HG02938 (cell line): ENCODE measurements at regions not wholly inside any gene's neighbourhood (a gene's known extent, or its start where the extent isn't known, plus 50 kb on each side); places are given as distances from the start of the nearest gene placed in this dataset.

ENCODE experiments used
- ATAC-seq: cut with Tn5 transposase; IDR thresholded peaks from one replicate; pipeline ENCODE4 v1.9.1; 2021; ENCODE audit warnings: mild to moderate bottlenecking, moderate library complexity; ENCODE audit not compliant: unreplicated experiment

DNA sequence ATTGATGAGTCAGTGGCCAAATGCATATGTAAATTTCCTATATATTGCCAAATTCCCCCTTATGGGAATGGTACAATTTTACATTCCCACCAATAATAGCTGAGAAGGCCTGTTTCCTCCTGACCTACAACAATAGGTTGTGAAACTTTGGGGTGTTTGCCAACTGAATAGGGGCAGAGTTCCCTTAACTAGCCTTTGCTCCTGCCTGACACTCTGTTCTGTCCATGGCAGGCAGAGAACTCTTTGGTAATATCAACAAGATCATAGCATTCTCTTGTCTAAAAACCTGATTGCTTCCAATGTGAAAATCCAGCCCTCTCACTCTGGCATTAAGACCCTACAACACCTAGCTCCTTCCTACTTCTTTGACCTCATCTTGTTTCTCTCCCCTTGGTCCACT lies 149.7 kb downstream of the HAPSTR1 start:
- no peak for ATAC-seq

DNA sequence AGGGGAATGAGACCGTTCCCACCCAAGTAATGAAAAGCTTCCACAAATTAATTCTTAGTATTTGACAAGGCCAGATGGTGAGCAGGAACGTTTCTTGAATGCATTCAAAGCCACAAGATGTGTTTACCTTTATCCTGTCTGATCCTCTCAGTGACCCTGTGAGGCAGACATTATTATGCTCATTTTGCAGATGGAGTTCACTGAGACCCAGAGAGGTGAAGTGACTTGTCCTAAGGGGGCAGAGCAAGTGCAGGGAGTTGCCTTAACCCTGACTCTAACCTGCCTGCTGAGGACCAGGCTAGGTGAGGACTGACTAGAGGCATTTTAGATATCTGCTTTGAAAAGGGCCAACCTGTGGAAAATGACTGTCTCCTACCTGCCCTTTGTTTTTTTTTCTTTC lies 156.7 kb downstream of the HAPSTR1 start:
- no peak for ATAC-seq

- ATAC-seq: no peak
Observed at GRCh38 chr16:9249534-9249933, 158.1 kb downstream of the HAPSTR1 start.

GRCh38 chr16:9251026-9251425 lies 159.6 kb downstream of the HAPSTR1 start:
- ATAC-seq: no peak

GRCh38 chr16:9254863-9255262 lies 163.4 kb downstream of the HAPSTR1 start:
- ATAC-seq: no peak

DNA sequence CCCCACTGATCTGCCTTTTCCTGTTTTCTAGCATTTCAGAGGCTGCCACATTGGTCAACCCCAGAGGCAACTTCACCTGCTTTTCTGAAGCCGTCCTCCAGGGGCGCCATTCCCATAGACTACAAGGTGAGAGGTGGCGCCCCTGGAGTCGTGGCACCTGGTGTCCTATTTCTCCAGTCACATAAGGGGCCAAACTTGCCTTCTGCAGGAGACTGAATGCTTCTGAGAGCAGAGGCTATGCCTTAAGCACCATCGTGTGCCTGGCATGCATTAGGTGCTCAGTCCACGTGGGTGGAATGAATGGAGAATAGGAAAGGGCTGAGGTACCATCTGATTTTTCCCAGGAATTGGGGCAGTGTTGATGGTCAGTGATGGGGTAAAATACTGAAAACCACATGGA lies 164.8 kb downstream of the HAPSTR1 start:
- no peak for ATAC-seq

DNA sequence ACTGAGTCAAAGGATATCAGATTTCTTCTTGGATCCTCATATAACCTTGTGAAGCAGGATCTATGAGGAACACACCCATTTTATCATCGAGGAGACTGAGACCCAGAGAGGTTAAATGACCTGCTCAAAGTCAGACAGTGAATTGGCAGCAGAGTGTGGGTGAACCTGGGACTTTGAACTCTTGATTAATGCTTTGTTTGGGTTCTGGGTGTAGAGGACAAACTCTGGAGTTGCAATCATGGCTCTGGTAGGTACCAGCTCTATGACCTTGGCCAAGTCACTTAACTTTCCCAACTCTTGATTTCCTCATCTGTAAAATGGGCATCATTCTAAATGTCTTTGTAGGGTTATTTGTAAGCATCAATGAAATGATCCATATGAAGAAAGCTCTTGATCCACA lies 166.4 kb downstream of the HAPSTR1 start:
- no peak for ATAC-seq

DNA sequence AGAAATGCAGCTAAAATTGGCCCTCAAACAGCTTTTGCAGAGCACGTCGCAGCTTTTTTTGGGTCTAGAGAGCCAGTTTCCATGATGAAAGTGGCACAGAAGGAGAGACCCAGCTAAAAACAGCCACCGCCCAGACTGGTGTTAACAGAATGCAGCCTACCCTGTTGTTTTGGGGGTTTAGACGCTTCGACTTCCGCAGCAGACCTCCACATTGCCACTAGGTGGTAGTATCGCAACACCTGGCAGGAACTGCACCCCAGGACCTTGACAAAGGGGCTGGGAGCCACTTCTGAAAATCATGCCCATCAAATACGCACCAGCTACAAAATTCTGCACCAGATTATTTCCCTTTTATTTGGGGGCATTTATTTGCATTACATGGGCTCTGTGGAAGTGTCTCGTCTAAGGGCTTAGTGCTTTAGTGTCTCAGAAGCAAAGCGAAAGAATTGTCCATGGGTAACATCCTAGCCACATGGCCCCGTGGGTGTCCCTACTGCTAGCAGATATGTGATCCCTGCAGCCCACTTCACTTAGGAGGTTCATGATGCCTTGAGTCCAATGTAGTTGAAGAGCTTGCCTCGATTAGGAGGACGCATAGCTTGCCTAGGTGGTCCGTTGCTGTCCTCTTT lies 167.1 kb downstream of the HAPSTR1 start:
- ATAC-seq: no peak

GRCh38 chr16:9259914-9260608 lies 168.6 kb downstream of the HAPSTR1 start:
- no peak for ATAC-seq

DNA sequence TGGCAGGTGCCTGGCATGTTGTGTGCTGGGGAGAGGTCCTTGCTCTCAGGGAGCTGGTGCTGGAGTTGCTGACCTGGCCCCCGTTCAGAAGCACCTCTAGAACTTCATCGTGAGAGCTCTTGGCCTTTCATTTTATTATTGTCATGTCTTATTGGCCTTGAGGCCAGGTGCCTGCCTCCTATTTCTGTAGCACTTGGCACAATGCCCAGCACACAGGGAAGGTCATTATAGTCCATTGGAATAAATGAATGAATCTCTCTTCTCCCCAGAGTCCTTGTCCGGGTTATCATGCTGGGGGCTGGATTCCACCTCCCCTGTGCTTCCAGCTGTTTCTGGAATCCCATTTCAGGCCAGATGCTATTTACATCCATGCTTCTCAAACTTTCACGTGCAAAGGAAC lies 169.2 kb downstream of the HAPSTR1 start:
- no peak for ATAC-seq

DNA sequence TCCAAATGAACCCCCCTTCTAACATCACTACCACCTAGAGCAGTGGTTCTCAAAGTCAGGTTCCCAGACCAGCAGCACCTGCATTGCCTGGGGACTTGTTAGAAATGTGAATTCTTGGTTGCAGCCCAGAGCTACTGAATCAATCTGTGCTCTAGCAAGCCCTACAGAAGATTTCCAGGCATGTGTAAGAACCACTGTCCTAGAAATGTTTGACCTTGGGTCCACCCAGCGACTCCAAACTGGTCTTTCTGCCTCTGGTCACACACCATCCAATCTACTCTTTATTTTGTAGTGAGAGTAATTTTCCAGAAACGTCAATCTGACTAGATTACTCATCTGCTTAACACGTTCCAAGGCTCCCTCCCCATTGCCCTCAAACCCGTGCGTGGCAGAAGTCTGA lies 169.9 kb downstream of the HAPSTR1 start:
- ATAC-seq: no peak

DNA sequence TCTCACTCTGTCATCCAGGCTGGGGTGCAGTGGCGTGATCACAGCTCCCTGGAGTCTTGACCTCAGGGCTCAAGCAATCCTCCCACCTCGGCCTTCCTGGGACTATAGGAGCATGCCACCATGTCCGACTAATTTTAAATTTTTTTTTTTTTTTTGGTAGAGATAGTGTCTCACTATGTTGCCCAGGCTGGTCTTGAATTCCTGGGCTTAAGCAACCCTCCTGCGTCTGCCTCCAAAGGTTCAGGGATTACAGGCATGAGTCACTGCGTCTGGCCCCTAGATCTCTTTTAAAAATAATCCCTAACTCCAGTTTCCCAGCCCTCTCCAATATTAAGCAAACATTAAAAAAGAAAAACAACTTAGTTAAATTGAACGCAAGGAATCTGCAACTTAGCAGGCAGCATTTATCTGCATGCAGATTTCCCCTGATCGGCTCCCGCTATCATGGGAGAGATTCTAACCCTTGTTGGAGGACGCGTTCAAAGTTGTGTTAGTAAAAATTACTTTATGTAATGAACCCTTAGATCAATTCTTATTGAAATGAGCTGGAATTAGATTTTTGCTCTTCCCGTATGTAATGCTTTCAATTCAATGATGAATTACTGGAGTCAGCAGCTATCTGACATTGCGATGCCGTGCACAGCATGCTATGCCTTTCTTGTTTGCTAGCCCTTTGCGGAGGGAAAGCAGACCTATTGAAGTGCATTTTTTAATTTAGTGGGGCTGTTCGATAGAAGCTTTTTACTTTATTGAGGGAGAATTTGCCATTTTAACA lies 171.7 kb downstream of the HAPSTR1 start:
- no peak for ATAC-seq

DNA sequence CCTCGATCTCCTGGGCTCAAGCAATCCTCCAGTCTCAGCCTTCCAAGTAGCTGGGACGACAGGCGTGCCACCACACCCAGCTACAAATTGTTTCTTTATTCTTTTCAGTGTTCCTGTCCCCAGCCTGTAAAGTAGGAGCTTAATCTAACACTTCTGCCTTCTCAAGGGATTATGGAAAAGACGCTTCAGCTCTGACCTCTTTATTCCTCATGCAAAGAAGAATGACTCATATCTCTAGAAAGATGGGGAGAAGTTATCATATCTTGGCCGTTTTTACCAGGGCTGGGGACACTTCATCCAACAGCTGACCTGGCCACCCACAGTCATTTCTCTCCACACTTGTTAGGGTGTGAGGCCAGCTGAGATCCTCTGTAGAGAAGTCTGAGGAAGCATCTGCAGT lies 172.6 kb downstream of the HAPSTR1 start:
- ATAC-seq: no peak

- ATAC-seq: no peak
Observed at GRCh38 chr16:9268446-9268845, 177.0 kb downstream of the HAPSTR1 start.

DNA sequence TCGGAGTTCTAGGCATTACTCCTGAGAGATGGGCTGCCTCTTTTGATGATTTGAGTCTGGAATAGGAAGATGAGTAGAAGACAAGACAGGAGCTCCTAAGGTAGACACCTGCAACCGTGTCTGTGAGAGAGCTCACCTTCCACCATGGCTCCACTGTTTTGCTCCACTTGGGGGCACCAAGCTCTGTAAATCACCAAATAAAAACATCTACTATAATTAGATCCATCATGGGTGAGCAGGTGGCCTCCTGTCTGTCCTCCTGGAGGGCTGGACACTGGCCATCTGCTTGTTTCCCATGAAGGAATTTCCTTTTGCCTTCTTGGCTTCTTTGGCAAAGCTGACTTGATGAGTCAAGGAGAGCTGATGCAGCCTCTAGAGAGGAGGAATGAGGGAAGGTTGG lies 179.0 kb downstream of the HAPSTR1 start:
- ATAC-seq: no peak

DNA sequence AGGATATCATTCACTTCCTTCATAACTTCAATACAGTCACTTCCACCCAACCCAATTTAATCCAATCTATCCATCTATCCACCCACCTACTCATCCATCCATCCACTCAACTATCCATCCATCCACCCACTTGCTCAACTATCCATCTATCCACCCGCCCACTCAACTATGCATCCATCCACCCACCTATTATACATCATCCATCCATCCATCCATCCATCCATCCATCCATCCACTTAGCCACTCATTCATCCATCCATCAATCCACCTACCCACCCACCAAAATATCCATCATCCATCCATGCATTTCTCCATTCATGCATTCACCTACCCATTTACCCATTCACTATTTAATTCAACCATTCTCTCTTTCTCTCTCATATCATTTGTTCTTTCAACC lies 179.5 kb downstream of the HAPSTR1 start:
- no peak for ATAC-seq

DNA sequence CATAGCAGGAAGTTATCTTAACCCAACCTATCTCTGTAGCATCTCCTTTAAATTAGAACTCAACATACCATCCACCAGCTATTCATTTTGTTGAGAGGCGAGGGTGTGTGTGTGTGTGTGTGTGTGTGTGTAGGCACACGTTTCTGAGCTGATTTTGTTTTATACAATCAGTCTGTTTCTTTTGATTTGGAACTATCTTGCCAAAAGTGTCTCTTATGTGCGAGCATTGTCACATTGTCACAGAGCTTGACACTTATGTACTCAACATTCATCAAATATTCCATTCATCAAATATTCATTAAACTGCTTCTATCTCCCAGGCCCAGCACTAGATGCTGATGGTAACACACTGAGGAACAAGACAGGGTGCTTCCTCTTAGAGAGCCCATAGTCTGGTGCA lies 180.4 kb downstream of the HAPSTR1 start:
- ATAC-seq: no peak

DNA sequence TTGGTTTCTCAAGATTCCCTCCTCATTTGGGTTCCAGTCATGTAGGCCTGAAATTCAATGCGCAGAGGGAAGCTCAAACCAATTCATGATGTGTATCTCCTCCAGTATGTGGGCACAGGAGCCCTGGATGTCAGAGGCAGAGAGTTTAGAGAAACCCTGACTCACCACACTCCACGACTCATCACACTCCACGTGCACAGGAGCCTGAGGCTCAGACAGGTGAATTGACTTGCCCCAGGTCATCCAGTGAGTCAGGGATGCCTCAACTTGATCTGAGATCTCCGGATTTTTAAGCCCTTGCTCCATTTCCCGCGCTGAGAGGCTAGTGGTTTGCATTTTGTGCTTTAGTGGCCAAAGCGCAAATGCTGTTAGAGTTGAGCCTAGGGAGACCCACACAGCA lies 183.9 kb downstream of the HAPSTR1 start:
- no peak for ATAC-seq

DNA sequence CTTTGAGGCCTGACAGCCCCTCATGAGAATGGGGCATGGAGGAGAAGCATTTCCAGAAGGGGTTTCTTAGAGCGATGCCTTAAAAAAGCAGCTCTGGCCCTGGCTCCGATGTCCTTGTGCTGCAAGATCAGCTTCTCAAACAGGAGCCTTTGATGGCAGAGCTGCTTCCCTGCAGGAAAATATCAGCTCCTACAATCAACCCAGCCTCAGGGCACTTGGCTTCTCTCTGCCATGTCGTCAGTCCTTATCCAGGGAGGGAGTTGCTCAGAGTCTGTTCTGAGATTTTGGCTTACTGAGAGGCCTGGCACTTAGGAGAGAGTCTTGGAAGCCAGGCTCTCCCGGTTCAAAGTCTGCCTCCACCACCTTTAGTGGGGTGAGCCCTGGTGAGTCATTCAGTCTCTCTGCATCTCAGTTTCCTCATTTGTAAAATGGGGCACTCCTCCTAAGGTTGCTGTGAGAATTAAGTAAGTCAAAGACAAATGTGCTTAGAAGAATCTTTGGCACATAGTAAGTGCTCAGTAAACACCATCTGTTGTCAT lies 184.4 kb downstream of the HAPSTR1 start:
- no peak for ATAC-seq

DNA sequence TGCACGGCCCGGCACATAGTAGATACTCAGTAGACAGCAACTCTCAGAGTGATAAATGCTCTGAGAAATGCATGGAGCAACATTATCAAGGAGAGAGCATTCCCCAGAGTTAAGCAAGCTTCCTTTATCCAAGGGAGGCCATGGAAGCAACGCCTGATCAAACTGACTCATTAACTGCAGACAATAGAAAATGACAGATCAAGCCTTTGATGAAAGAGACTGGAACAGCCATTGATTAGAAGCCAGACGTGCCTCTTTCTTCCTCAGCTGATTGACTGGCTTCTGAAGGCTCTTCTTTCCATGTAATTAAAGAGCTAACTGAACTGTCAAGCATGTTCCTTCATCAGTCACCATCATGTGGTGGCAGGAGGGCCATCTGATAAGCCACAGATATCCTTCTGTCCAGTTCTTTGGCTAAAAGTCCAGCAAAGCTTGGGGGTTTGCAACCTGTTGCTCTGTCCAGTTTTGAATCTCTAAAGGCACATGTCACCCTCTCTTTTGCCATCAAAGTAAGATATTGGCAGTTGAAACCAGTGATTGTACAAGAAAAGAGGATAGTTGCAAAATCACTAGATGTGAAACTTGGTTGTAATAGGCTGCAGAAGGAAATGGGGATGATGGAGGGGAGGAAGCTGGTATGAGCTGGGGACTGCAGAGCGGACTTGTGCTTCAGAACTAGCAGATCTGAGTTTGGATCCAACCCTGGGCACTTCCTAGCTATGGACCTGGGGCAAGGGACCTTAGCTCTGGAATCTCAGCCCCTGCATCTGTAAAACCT lies 188.0 kb downstream of the HAPSTR1 start:
- ATAC-seq: no peak

GRCh38 chr16:9280069-9280466 lies 188.6 kb downstream of the HAPSTR1 start:
- ATAC-seq: no peak
